NCI-H146 (cell line): ENCODE measurements at regions not wholly inside any gene's neighbourhood (a gene's known extent, or its start where the extent isn't known, plus 50 kb on each side); places are given as distances from the start of the nearest gene placed in this dataset.

Experiments
- DNase-seq: peaks from one replicate; lab custom pipeline; 2025; lab: John Stamatoyannopoulos, UW

DNA sequence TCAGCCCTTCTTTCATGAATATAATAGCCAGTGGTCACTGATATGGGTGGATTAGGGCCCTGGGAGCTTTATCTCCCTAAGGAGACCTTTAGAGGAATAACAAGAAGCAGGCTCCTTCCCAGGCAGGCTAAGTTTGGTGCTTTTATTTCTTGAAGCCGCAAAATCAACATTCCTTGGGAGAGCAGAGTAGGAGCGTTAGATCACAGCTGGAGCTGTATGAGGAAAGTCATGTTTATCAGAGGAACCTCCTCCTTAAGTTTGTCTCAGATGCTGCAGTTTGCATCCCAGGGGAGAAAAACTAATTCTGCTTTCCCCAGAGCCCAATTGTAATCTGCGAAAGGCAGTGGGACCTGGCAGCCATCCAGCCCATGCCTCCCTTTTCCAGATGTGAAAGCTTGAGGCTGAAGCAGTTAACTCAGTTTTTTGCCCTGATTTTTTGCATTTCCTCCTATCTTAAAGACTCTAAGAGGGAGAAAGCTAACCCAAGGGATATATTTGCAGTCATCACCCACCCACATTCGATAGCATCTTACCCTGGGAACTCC is 186.0 kb upstream of the FRMPD4 start:
- DNase-seq: no peak

DNA sequence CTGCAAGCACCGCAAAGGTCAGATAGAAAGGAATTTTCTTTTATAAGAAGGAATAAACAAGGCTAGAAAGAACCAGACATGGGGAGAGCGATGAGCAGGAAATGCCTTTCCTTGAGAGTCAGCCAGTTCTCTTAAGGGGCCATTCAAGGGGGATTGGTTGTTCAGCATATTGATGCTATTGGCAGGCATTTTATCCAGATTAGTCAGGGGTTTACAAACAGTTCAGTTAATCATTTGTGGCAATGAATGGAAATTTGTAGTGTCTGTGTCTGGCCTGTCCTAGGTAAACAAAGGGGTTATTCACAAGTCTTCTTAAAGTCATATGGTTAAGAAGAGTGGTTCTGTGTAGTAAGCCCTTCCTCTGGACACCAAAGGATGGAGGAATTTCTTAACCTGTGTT is 184.7 kb upstream of the FRMPD4 start:
- no peak for DNase-seq

DNA sequence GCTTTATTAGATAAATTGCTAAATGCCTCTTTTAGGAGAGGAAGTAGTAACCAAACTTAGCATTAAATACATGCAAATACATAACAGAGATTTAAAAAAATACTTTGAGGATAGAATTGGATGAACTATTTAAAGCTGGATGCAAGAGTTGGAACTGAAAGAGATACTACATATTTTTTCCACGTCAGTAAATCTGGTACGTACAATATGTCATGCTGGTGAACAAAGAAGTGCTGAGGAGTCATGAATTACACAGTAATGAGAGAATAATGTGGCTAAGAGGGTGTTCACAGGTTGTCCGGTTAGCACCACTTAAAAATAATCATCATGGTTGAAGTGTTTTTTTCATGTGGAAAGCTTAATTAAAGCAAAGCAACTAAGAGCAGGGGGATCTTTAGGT is 184.1 kb upstream of the FRMPD4 start:
- DNase-seq: no peak

DNA sequence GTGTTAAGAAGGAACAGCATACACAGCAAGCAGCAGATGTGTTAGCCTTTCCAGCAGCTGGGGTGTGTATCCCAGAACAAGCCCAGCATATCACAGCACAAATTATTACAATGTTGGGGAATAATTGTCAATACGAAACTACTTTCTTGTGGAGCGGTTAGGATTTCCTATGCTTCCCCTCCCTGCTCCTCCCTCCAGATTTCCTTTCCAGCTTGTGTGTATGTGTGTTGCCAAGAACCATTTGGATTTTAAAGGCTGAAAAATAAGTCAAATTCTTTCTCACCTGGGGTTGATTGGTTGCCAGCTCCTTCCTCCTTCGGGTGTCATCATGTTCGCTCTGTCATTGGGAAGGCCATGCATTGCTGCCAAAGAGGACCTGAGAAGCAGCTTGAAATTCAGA is 178.2 kb upstream of the FRMPD4 start:
- DNase-seq: no peak

DNA sequence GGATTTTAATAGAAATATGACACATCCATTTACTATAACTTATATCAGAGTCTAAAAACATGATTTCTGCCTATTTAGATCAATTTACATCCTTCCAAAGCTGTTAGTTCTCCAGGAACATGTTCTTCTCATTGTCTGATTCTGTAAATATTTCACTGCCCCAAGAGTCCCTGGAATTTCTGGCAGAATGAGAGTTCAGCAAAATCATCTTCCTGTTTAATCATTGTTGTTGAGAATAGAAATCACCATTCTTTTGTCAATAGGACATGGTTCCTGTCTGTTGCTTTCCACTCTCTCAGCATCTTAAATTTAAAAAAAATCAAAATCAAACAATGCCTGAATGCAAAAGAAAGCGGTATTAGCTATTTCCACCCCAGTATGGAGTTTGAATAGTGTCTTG is 172.8 kb upstream of the FRMPD4 start:
- no peak for DNase-seq

DNA sequence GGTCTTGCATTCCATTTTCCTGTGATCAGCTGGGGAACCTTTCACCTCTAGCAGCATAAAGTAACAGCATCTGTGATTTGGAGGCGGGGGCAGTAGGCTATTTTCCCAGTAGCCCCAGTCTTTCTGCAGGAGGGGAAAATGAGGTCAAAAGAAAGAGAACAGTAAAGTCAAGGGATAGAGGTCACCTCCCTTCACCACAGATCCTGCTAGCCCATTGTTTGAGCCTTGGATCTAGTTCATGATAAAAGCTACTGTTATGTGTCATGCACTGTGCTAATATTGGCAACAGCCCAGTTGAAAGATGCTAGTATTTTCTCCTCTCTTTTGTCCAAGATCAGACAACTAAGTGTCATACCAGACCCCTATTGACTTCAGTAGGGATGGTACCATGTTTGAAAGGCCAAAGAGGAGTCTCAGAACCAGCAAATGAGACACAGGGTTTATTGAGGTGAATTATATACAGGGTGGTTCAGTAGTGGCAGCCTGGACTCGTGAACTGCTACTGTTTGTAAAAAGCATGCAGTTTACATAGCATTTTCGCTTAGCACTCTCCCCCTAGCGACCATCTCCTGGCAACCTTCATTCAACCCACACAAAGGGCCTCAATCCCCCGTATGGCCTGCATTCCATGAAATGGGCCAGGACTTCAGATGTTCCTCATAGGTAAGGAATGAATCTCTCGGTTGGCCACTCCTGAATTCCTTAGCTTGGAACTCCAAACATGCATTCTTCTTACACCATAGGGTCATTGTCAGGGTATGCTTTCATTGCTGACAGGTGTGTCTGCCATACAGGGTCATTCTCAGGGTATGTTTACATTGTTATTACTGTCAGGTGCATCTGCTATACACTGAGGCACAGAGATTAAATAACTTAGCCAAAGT is 170.0 kb upstream of the FRMPD4 start:
- DNase-seq: peak; percentile 57

DNA sequence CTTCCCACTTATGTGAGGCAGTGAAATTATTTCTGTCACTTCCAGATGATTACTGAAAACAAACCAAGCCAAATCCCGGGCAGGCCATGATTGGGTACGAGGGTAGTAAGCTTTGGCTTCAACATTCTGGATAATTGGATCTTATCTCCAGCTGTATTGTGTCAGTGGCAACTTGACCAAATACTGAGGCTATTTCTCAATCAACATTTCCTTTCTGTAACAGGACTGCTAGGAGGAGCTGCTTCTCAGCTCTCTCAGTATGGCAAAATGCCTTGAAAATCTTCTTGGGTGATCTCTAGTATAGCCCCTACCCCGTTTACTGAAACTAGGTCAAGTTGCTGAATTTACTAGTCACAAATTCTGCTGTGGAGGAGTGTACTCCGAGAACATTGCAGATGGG is 169.3 kb upstream of the FRMPD4 start:
- DNase-seq: no peak

DNA sequence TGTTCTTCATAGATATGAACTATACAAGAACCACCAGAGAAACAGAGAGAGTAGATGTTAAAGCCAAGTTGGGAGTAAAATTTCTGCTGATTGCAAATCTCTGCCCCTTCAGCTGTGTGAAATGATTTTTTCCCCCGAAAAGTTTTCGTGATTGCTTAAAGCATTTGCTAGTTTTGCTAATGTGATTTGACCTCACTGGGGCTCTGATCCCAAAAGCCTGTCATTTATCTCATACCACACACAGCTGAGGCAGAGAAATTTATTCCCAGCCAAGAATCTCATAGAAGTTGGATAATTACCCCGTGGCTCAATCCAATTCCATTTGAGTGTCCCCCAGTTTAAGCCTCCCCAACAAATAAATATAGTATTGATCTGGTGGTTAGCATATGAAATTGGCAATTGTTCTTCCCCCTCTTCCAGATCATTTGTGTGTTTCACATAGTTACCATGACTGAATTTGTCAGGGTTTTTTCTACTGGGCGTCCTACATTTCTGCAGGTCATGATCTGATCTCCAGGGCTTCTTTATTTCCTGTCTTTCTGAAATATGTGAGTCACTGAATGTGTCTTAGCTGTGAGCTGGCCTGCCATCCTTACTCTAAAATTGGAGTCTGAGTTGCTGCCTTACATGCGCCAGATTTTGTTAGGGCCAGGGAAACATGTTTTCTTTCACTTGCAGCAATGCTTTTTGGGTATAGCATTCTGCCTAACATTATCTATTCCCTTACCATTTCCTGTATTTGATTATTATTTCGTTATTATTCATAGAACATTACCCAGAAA is 167.5 kb upstream of the FRMPD4 start:
- DNase-seq: no peak

DNA sequence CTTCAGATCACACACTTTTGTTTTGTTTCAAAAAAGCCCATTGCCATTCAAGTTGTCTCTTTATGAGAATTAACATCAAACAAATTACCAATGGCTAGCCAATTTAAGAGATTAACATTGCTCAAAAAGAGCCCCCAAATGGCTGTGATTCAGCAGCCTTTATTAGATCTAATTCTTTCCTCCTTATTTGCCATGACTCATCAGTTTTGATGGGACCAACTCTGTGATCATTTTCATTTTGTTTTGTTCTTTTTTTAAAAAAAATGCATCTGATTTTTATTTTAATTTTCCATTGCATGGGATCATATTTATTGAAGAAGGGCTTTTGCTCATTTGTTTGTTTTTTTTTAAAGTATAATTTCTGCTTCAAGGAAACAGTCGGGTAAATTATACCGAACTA is 161.6 kb upstream of the FRMPD4 start:
- DNase-seq: no peak

DNA sequence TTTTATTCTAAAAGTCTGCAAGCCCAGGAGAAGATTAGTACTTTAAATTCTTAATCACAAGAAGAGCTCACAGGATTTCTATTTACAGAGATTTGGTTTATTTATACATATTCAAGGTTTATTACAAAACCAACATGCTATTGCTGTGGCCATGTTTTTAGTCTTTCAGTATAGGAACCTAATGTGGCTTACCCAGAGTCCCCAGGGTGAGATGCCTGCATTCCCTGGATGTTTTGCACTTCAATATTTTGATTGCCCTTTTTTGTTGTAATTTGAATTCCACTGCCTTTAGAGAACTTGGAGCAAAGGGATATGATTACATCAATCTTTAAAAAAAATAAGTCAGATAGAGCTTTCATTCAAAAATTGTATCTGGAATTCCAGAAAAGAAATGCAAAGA is 146.0 kb upstream of the FRMPD4 start:
- no peak for DNase-seq

DNA sequence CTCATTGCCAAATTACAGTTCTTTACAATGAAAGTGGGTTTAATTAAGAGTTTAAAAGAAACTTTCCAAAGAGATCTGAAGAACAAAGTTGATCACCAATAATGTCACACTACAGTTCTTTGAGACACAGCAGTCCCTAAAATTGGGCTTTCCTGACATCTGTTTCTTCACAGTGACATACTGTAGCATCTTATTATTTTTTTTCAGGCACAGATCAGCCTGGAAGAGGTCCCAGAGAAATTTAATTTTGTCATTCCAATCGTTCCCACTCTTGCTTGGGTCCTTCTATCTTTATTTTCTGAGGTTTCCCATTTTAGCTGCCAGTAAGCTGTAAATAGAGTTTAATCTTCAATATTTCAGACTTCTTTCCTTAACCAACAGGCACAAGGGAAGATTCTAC is 143.1 kb upstream of the FRMPD4 start:
- DNase-seq: no peak

DNA sequence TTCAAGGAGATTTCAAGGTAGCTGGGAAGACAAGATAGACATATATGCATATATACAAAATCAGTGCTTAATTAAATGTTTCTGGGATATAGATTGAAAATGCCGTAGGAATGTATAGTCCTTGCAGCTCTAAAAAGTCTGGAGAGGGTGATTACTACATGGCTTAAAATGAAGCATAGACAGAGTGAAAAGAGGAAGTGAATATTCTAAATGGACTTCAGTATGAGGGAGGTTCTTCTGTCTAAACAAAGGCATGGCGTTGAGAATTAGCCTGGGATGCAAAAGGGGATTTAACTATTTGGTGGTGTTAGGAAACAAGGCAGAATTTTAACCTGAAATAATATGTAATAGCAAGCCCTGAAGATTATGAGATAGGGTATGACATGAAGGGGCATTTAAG is 141.5 kb upstream of the FRMPD4 start:
- DNase-seq: no peak

DNA sequence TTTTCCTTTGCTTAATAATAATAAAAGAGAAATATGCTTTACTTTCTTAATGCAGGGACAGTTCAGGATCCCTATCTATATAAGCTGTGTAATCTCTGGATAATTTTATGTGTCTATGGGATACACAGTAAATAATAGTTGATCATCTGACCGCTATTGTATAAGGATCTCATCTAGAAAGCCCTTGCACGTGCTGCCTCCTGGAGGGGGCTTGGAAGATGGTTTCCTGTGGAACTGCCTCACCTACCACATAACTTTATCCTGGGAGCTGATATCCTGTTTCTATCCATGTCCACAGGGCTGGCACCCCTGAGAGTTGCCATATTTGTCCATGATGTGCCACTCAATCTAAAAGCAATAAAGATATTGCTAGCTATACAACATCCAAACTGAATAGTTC is 139.3 kb upstream of the FRMPD4 start:
- peak; percentile 10 for DNase-seq

DNA sequence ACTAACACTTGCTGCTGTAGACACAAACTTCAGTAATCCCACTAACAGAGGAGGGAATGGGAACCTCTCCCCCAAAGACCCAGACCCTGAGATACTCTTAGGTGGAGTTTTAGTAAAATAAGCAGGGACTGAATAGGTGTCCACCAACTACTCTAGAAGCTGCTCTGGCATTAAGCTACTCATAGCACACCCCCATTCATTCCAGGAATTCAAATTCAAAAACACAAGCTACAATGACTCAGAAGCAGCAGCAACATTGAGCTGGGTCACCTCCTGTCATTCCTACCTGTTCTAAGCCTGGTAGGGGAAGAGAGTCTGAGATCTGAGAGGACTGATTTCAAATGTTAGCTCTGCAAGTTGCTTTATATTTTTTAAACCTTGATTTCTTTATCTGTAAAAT is 135.4 kb upstream of the FRMPD4 start:
- DNase-seq: no peak

DNA sequence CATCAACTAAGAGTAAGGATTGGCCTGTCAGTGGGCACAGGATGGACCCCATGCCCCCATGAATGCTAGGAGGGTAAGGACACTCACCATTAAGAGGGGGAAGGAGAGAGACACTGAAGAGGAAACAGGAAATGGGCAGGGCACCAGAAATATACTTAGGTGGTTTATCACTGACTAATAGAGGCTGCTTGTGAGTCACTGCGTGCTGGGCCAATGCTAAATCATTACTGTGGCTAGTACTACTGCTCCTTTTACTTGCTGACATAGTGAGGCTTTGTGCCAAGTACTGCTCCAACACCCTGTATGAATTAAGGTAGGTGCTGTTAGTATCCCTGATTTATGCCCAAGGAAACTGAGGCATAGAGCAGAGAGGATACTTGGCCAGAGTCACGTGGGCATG is 130.4 kb upstream of the FRMPD4 start:
- no peak for DNase-seq

DNA sequence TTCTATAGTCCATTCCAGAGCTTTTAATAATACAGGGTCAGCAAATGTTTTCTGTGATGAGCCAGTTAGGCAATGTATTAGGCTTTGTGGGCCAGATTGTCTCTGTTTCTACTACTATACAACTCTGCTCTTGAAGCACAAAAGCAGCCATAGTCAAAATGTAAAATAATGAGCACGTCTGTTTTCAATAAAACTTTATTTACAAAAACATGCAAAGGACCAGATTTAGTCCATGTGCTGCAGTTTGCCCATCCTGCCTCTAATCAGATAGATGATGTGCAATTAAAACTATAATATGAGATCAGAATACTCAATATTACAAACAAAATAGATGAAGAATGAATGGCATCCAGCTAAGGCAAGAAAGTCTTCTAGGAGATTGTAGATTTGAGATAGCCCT is 127.8 kb upstream of the FRMPD4 start:
- DNase-seq: no peak

DNA sequence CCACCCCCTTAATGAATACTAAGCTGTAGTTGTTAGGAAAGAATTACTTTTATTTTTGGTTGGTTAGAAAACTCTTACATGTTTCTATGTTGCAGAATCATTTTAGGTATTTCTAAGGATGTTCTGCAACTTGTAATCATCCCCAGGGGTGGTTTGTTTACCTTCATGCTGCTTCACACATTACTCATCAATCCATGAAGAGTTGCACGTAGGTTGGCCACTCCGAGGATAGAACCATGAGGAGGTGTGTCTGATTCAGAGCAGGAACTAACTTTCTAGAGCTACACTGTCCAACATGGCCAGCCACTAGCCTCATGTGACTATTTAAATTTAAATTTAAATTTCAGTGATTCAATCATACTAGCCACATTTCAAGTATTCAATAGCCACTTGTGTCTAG is 127.2 kb upstream of the FRMPD4 start:
- DNase-seq: no peak

DNA sequence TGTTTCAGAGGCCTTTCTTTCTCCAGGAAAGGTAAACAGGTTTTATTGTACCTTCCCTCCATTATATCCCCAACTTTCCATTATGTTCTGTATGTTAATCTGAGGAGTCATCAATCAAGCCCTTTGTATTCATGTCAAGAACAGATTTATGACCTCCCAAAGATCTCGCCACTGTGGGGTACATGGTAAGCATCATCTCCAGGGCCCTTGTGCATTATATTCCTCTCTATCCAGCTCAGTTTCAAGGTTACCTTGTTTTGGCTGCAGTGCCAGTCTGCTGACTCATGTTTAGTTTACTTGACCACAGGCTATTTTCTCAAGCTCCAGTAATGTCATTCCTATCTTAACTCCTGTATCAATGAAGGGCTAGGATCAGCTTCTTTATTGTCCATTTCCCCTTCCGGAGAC is 125.1 kb upstream of the FRMPD4 start:
- peak; percentile 70 for DNase-seq

DNA sequence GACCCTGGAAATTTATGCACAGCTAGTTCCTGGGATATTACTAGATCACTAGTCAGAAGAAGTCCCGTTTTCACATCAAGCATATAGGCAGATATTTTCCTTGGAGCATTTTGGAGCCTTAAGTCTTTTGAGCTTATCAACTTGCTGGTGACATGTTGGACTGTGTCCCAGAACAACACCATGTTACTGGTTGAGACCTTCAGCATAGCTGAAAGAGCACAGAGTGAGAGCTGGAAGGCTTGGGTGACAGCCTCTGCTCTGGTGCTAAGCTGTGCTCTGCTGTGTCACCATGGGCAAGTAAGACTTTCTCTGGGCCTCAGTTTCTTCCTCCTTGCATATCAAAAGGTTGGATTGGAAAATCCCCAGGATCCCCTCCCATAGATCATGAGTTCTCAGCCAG is 116.6 kb upstream of the FRMPD4 start:
- DNase-seq: no peak

DNA sequence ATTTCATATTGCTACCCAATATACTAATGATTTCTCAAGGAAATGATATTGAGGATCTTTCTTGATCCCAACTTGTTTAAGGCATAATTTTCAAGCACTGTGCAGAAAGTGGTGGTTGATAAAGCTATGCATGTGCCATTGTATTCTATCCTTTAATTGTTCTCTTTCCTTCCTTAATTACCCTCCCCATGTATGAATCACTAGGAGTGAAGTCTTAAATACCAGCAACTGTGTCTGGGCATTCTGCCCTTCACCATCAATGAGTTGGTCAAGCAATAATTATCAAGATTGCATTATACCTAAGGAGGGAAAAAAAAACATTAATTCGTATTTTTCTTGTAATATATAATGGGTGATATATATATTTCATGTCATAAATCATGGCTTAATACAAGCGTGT is 111.8 kb upstream of the FRMPD4 start:
- no peak for DNase-seq

DNA sequence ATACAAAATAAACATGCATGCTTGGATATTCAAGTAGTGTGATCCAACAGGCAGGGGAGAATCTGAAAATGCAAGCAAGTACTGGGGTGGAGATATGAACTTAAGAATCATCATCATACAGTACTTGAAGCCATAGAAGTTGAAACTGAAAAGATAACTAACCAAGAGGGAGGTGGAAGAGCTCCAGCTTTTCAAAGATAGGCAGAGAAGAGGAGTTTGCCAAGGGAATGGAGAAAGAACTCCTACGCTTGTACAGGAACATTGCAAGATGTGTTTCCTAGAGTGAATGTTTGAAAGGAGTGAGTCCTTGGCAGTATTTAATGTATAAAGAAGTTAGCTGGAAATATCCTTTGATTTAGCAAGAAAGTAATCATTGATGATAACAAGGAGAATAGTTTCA is 106.2 kb upstream of the FRMPD4 start:
- no peak for DNase-seq

DNA sequence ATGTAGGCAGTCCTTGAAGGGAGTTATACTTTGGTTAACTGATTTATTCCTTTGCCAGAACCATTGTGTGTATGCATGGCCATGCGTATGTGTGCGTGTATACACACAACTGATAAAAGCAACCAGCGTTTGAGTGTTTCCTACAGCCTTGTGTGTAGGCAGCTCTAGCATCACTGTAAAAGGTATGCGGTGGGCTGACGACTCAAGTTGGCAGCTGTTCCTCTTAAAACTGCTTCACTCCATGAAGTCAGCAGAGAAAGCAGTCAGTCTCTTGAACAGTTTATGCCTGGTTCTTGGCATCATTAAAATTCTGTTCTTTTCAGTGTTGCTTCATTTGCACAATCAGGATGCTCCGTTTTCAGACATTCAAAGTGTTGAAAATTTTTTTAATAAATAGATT is 103.5 kb upstream of the FRMPD4 start:
- DNase-seq: no peak

DNA sequence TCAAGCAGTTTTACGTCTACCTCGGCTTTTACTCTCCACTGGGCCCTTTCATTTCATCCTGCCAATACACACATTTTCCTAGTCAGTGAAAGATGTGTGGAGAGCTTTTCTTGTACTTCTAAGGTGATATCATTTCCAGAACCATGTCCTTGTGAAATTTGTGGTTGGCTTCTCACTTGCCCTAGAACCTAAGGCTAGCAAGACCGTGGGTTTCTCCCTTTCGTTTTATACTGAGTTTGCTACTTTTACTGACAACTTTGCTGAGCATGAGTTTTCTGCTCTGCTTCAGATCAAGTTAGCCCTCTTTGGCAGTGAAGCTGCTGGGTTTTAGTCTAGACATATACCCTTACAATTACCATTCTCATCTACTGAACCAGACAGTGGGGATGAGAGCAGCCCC is 95.7 kb upstream of the FRMPD4 start:
- DNase-seq: no peak
